Keratinocyte (primary cell): ENCODE measurements at regions not wholly inside any gene's neighbourhood (a gene's known extent, or its start where the extent isn't known, plus 50 kb on each side); places are given as distances from the start of the nearest gene placed in this dataset.

Source experiments
- DNase-seq: peaks from one replicate; pipeline ENCODE4 v3.0.0-alpha.2; 2011; ENCODE audit warnings: low read depth, missing footprints, low spot score
- FAIRE-seq: peaks from 2 replicates; lab custom pipeline; 2011; peaks lifted over from hg19 to GRCh38; lab: Jason Lieb, UNC
- H2AFZ ChIP-seq: 2 replicates; pipeline ENCODE4 v1.6.0; 2012; ENCODE audit warnings: low read length, control low read depth, inconsistent platforms; ENCODE audit not compliant: control insufficient read depth
- H3K27ac ChIP-seq: 2 replicates; pipeline ENCODE4 v1.5.1; 2011; ENCODE audit warnings: low read length; ENCODE audit not compliant: control insufficient read depth, insufficient read depth
- H3K27me3 ChIP-seq: 3 replicates; pipeline ENCODE4 v1.6.0; 2011; ENCODE audit warnings: low read length; ENCODE audit not compliant: control insufficient read depth, insufficient read depth; ENCODE audit errors: extremely low read depth
- H3K36me3 ChIP-seq, 2 experiments: 2 replicates in 1 of 2; 3 replicates in 1 of 2; pipeline ENCODE4 v1.5.1; 2011; ENCODE audit warnings: low read length in 2 of 2, mild to moderate bottlenecking in 1 of 2; ENCODE audit not compliant: control insufficient read depth in 2 of 2, insufficient read depth in 2 of 2; ENCODE audit errors: extremely low read depth in 1 of 2
- H3K4me1 ChIP-seq: 3 replicates; pipeline ENCODE4 v1.5.1; 2011; ENCODE audit warnings: low read length; ENCODE audit not compliant: control insufficient read depth, insufficient read depth; ENCODE audit errors: extremely low read depth
- H3K4me2 ChIP-seq: 3 replicates; pipeline ENCODE4 v1.6.0; 2011; ENCODE audit warnings: low read depth, low read length; ENCODE audit not compliant: control insufficient read depth, insufficient read depth; ENCODE audit errors: extremely low read depth
- H3K4me3 ChIP-seq, 3 experiments: fragments of 200-600 bp in 1 of 3; sonication (generic) in 1 of 3; 2 replicates in 2 of 3; 3 replicates in 1 of 3; pipeline ENCODE4 v1.5.1; 2011 to 2016; ENCODE audit warnings: low read length in 3 of 3, mild to moderate bottlenecking in 3 of 3, control low read depth in 2 of 3, inconsistent platforms in 1 of 3, low read depth in 1 of 3, mixed read lengths in 1 of 3, mixed run types in 1 of 3, moderate library complexity in 1 of 3; ENCODE audit not compliant: control insufficient read depth in 2 of 3, insufficient read depth in 2 of 3; ENCODE audit errors: extremely low read depth in 1 of 3
- H3K79me2 ChIP-seq: 2 replicates; pipeline ENCODE4 v1.6.0; 2012; ENCODE audit warnings: low read length; ENCODE audit not compliant: control insufficient read depth, insufficient read depth
- H3K9ac ChIP-seq: 3 replicates; pipeline ENCODE4 v1.6.0; 2011; ENCODE audit warnings: low read length; ENCODE audit not compliant: control insufficient read depth, insufficient read depth; ENCODE audit errors: extremely low read depth
- H3K9me1 ChIP-seq: 3 replicates; pipeline ENCODE4 v1.6.0; 2011; ENCODE audit warnings: low read length; ENCODE audit not compliant: control insufficient read depth, insufficient read depth; ENCODE audit errors: extremely low read depth
- H3K9me3 ChIP-seq: 2 replicates; pipeline ENCODE4 v1.5.1; 2012; ENCODE audit warnings: low read depth, low read length; ENCODE audit not compliant: control insufficient read depth
- H4K20me1 ChIP-seq: 3 replicates; pipeline ENCODE4 v1.6.0; 2011; ENCODE audit warnings: low read length; ENCODE audit not compliant: control insufficient read depth, insufficient read depth; ENCODE audit errors: extremely low read depth
- EZH2 ChIP-seq: IDR thresholded peaks from one replicate; pipeline ENCODE4 v1.6.1; 2012; ENCODE audit warnings: inconsistent platforms, mild to moderate bottlenecking, low read length, moderate library complexity
- dilution Hi-C: fragments of 300-500 bp; cut with MboI; formaldehyde crosslinking; loops from one replicate; pipeline ENCODE4 v1.7.0; 2020; ENCODE audit warnings: low sequenced_read_pairs; ENCODE audit not compliant: extremely low pct_ligation_motif_present
- TF ChIP-seq, protein P1 (sequence below), 3 experiments: IDR thresholded peaks in 1 of 3; conservative IDR thresholded peaks in 1 of 3; optimal IDR thresholded peaks in 1 of 3; 2 replicates in 2 of 3; 3 replicates in 1 of 3; pipeline versions ENCODE3 to v1.5.1; 2011; ENCODE audit warnings: low read length in 3 of 3, mild to moderate bottlenecking in 3 of 3, moderate library complexity in 2 of 3, control low read depth in 1 of 3, inconsistent platforms in 1 of 3; ENCODE audit not compliant: insufficient read depth in 2 of 3; ENCODE audit errors: extremely low read depth in 1 of 3

DNA sequence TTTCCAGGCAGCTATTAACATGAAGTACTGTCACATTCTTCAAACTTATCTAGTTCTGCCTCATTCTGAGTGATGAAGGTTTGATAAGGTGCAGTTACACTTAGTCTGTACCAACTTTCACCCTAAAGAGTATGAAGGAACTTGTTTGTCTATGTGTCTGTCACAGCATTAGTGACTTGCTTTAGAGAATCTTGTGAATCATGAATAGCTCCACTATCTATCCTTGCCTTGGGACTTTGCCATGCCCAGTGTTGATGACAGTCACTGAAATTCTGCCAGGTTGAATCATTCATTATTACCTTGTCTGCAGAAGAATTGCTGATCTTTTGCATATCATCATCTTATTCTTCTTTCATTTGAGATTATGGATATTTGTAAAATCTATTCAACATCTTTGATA is 50.9 kb upstream of the A1CF start:
- H3K4me3 ChIP-seq = no peak overlapping the region
- FAIRE-seq = no peak
- H3K27me3 ChIP-seq = no peaks in the 10 kb centered on the region
- H3K36me3 ChIP-seq = no peaks in the 10 kb centered on the region
- no peak for DNase-seq
- no peaks in the 10 kb centered on the region for H3K9me3 ChIP-seq
- H3K4me2 ChIP-seq = no peak overlapping the region
- no peak overlapping the region for H3K27ac ChIP-seq
- no peaks in the 10 kb centered on the region for H3K79me2 ChIP-seq
- H3K9ac ChIP-seq = no peak overlapping the region
- dilution Hi-C loops = no loop called here
- H4K20me1 ChIP-seq = no peaks in the 10 kb centered on the region
- no peaks in the 10 kb centered on the region for H3K4me1 ChIP-seq
- no peak overlapping the region for H2AFZ ChIP-seq
- H3K9me1 ChIP-seq = no peaks in the 10 kb centered on the region
- TF ChIP-seq EZH2 = no peak
- TF ChIP-seq, protein P1, sequence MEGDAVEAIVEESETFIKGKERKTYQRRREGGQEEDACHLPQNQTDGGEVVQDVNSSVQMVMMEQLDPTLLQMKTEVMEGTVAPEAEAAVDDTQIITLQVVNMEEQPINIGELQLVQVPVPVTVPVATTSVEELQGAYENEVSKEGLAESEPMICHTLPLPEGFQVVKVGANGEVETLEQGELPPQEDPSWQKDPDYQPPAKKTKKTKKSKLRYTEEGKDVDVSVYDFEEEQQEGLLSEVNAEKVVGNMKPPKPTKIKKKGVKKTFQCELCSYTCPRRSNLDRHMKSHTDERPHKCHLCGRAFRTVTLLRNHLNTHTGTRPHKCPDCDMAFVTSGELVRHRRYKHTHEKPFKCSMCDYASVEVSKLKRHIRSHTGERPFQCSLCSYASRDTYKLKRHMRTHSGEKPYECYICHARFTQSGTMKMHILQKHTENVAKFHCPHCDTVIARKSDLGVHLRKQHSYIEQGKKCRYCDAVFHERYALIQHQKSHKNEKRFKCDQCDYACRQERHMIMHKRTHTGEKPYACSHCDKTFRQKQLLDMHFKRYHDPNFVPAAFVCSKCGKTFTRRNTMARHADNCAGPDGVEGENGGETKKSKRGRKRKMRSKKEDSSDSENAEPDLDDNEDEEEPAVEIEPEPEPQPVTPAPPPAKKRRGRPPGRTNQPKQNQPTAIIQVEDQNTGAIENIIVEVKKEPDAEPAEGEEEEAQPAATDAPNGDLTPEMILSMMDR (optimal IDR thresholded peaks at IDR 0.05 in 1 of 3, IDR thresholded peaks at IDR 0.05 in 1 of 3, conservative IDR thresholded peaks at IDR 0.05 in 1 of 3; ENCODE audit: extremely low read depth in 1 of 3, insufficient read depth in 2 of 3, low read length in 3 of 3) = no peak

DNA sequence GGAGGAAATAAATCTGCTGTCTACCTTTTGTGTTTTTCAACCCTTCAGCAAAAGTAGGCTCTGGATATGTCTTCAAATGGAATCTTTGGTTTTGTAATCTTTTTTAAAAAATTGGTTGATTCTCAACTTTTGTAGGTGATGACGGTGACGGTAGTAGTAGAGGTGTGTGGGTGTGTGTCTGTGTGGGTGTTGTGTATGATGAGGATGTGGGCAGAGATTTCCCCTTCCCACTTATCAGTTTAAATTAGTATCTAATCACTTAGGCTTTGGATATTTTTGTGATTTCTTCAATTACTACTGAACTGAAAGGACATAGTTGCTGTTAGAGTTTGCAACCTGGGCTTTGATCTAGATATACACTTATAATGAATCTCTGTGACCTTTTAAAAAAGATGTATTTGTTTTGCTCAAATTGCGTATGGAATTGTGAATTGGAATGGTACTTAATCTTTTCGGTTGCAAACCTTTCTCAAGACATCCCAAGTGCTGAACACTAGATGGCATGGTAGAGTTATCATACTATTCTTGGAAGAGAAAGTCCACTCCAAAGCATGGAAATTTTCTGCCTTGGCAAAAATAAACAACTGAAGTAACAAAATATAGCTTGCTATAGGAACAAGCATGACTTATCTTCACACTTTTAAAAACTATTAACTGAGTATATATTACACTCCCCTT is 51.9 kb upstream of the A1CF start:
- H3K4me1 ChIP-seq = no peaks in the 10 kb centered on the region
- dilution Hi-C loops = no loop called here
- H2AFZ ChIP-seq = no peak overlapping the region
- H3K79me2 ChIP-seq = no peaks in the 10 kb centered on the region
- H3K9ac ChIP-seq = no peak overlapping the region
- TF ChIP-seq, protein P1 (optimal IDR thresholded peaks at IDR 0.05 in 1 of 3, IDR thresholded peaks at IDR 0.05 in 1 of 3, conservative IDR thresholded peaks at IDR 0.05 in 1 of 3; ENCODE audit: extremely low read depth in 1 of 3, insufficient read depth in 2 of 3, low read length in 3 of 3) = peak in 2 of 3 experiments; percentile 43 to 58
- no peak for TF ChIP-seq EZH2
- no peak overlapping the region for H3K4me3 ChIP-seq
- FAIRE-seq (peak; percentile 64), DNase-seq (no peak)
- H3K27me3 ChIP-seq = no peaks in the 10 kb centered on the region
- no peaks in the 10 kb centered on the region for H3K9me3 ChIP-seq
- H4K20me1 ChIP-seq = no peaks in the 10 kb centered on the region
- H3K4me2 ChIP-seq = no peak overlapping the region
- H3K9me1 ChIP-seq = no peaks in the 10 kb centered on the region
- no peak overlapping the region for H3K27ac ChIP-seq
- H3K36me3 ChIP-seq = no peaks in the 10 kb centered on the region
